GM23248 (cell line): ENCODE measurements at regions not wholly inside any gene's neighbourhood (a gene's known extent, or its start where the extent isn't known, plus 50 kb on each side); places are given as distances from the start of the nearest gene placed in this dataset.

Source experiments
- EZH2 ChIP-seq: fragments of 200-600 bp; sonication (generic); IDR thresholded peaks from 2 replicates; pipeline ENCODE4 v1.6.1; 2018; ENCODE audit warnings: antibody characterized with exemption, mild to moderate bottlenecking; ENCODE audit not compliant: insufficient read depth, poor library complexity, severe bottlenecking
- EZH2phosphoT487 ChIP-seq: fragments of 200-600 bp; sonication (generic); IDR thresholded peaks from 2 replicates; pipeline ENCODE4 v1.6.1; 2018; ENCODE audit warnings: antibody characterized with exemption, moderate library complexity, mild to moderate bottlenecking, low read depth; ENCODE audit not compliant: insufficient read depth

DNA sequence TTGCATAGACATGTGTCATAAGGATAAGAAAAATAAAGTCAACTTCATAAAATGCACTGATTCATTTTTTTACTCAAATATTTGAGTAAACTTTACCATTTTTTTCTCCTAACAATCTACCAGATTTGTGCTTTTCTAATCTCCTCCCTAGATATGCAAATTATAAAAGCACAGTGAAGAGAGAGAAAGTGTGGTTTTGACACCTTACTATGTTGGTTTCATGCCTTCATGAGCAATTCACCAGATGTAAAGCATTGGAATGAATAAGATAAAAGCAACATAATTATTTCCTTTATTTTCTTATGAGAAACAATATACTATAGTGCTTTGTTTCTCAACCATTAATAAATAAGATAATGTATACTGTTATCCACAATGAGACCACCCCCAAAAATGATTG lies 432.5 kb upstream of the PCDH15 start:
- TF ChIP-seq EZH2phosphoT487 = no peak
- no peak for TF ChIP-seq EZH2
